Dendritic cell treated with granulocyte-macrophage colony-stimulating factor and Interleukin-4, amounts not matched to agents 40 ng/mL and 50 ng/mL, for 4 days (primary cell): ENCODE measurements at regions not wholly inside any gene's neighbourhood (a gene's known extent, or its start where the extent isn't known, plus 50 kb on each side); places are given as distances from the start of the nearest gene placed in this dataset.

Source experiments
- H3K27ac Mint-ChIP-seq: one replicate; pipeline ENCODE4 v1.8.0; 2022; ENCODE audit warnings: mild to moderate bottlenecking, mixed read lengths
- H3K27me3 Mint-ChIP-seq: one replicate; pipeline ENCODE4 v1.8.0; 2022; ENCODE audit warnings: mild to moderate bottlenecking, mixed read lengths
- H3K36me3 Mint-ChIP-seq: one replicate; pipeline ENCODE4 v1.8.0; 2022; ENCODE audit warnings: low read depth, mixed read lengths
- H3K4me1 Mint-ChIP-seq: one replicate; pipeline ENCODE4 v1.8.0; 2022; ENCODE audit warnings: low read depth, mixed read lengths
- H3K4me3 Mint-ChIP-seq: one replicate; pipeline ENCODE4 v1.8.0; 2022; ENCODE audit warnings: mild to moderate bottlenecking, moderate library complexity, mixed read lengths
- H3K9me3 Mint-ChIP-seq: one replicate; pipeline ENCODE4 v1.8.0; 2022; ENCODE audit warnings: mixed read lengths
- intact Hi-C: fragments of 100-400 bp; cut with micrococcal nuclease; formaldehyde crosslinking; loops from one replicate; pipeline ENCODE4 v1.15.0; 2022

- intact Hi-C loops, result no loop called here
- no peak overlapping the region for H3K27ac Mint-ChIP-seq
- H3K9me3 Mint-ChIP-seq, result no peaks in the 10 kb centered on the region
- H3K27me3 Mint-ChIP-seq, result no peaks in the 10 kb centered on the region
- no peaks in the 10 kb centered on the region for H3K36me3 Mint-ChIP-seq
- no peak overlapping the region for H3K4me3 Mint-ChIP-seq
- no peaks in the 10 kb centered on the region for H3K4me1 Mint-ChIP-seq
These were observed 56.0 kb upstream of the ESX1 start for GRCh38 chrX:104310657-104311254.

- Mint-ChIP-seq H3K27me3 (no peaks in the 10 kb centered on the region), H3K36me3 (no peaks in the 10 kb centered on the region), H3K9me3 (no peaks in the 10 kb centered on the region), H3K4me3 (no peak overlapping the region), H3K4me1 (no peaks in the 10 kb centered on the region), H3K27ac (no peak overlapping the region)
- intact Hi-C loops, result no loop called here
These were observed 55.4 kb upstream of the ESX1 start for GRCh38 chrX:104310090-104310489.

GRCh38 chrX:104309169-104309568, 54.4 kb upstream of the ESX1 start:
- Mint-ChIP-seq H3K27ac (no peak overlapping the region), H3K27me3 (no peaks in the 10 kb centered on the region), H3K4me3 (no peak overlapping the region), H3K36me3 (no peaks in the 10 kb centered on the region), H3K4me1 (no peaks in the 10 kb centered on the region), H3K9me3 (no peaks in the 10 kb centered on the region)
- intact Hi-C loops, result no loop called here

GRCh38 chrX:104307341-104307740, 52.6 kb upstream of the ESX1 start:
- Mint-ChIP-seq H3K4me1 (no peaks in the 10 kb centered on the region), H3K36me3 (no peaks in the 10 kb centered on the region), H3K27me3 (no peaks in the 10 kb centered on the region), H3K27ac (no peak overlapping the region), H3K4me3 (no peak overlapping the region), H3K9me3 (no peaks in the 10 kb centered on the region)
- intact Hi-C loops, result no loop called here

GRCh38 chrX:104306180-104306579, 51.4 kb upstream of the ESX1 start:
- H3K9me3 Mint-ChIP-seq, result no peaks in the 10 kb centered on the region
- intact Hi-C loops, result no loop called here
- no peaks in the 10 kb centered on the region for H3K27me3 Mint-ChIP-seq
- H3K4me1 Mint-ChIP-seq, result no peaks in the 10 kb centered on the region
- H3K36me3 Mint-ChIP-seq, result no peaks in the 10 kb centered on the region
- no peak overlapping the region for H3K4me3 Mint-ChIP-seq
- no peak overlapping the region for H3K27ac Mint-ChIP-seq
